Keratinocyte (primary cell): ENCODE measurements at regions not wholly inside any gene's neighbourhood (a gene's known extent, or its start where the extent isn't known, plus 50 kb on each side); places are given as distances from the start of the nearest gene placed in this dataset.
A peak's percentile ranks its signal among the peaks of the same experiment; 100 is the strongest.

Experiments used
- DNase-seq: peaks from one replicate; pipeline ENCODE4 v3.0.0-alpha.2; 2011; ENCODE audit warnings: low read depth, missing footprints, low spot score
- FAIRE-seq: peaks from 2 replicates; lab custom pipeline; 2011; peaks lifted over from hg19 to GRCh38; lab: Jason Lieb, UNC
- H2AFZ ChIP-seq: 2 replicates; pipeline ENCODE4 v1.6.0; 2012; ENCODE audit warnings: low read length, control low read depth, inconsistent platforms; ENCODE audit not compliant: control insufficient read depth
- H3K27ac ChIP-seq: 2 replicates; pipeline ENCODE4 v1.5.1; 2011; ENCODE audit warnings: low read length; ENCODE audit not compliant: control insufficient read depth, insufficient read depth
- H3K27me3 ChIP-seq: 3 replicates; pipeline ENCODE4 v1.6.0; 2011; ENCODE audit warnings: low read length; ENCODE audit not compliant: control insufficient read depth, insufficient read depth; ENCODE audit errors: extremely low read depth
- H3K36me3 ChIP-seq, 2 experiments: 2 replicates in 1 of 2; 3 replicates in 1 of 2; pipeline ENCODE4 v1.5.1; 2011; ENCODE audit warnings: low read length in 2 of 2, mild to moderate bottlenecking in 1 of 2; ENCODE audit not compliant: control insufficient read depth in 2 of 2, insufficient read depth in 2 of 2; ENCODE audit errors: extremely low read depth in 1 of 2
- H3K4me1 ChIP-seq: 3 replicates; pipeline ENCODE4 v1.5.1; 2011; ENCODE audit warnings: low read length; ENCODE audit not compliant: control insufficient read depth, insufficient read depth; ENCODE audit errors: extremely low read depth
- H3K4me2 ChIP-seq: 3 replicates; pipeline ENCODE4 v1.6.0; 2011; ENCODE audit warnings: low read depth, low read length; ENCODE audit not compliant: control insufficient read depth, insufficient read depth; ENCODE audit errors: extremely low read depth
- H3K4me3 ChIP-seq, 3 experiments: fragments of 200-600 bp in 1 of 3; sonication (generic) in 1 of 3; 2 replicates in 2 of 3; 3 replicates in 1 of 3; pipeline ENCODE4 v1.5.1; 2011 to 2016; ENCODE audit warnings: low read length in 3 of 3, mild to moderate bottlenecking in 3 of 3, control low read depth in 2 of 3, inconsistent platforms in 1 of 3, low read depth in 1 of 3, mixed read lengths in 1 of 3, mixed run types in 1 of 3, moderate library complexity in 1 of 3; ENCODE audit not compliant: control insufficient read depth in 2 of 3, insufficient read depth in 2 of 3; ENCODE audit errors: extremely low read depth in 1 of 3
- H3K79me2 ChIP-seq: 2 replicates; pipeline ENCODE4 v1.6.0; 2012; ENCODE audit warnings: low read length; ENCODE audit not compliant: control insufficient read depth, insufficient read depth
- H3K9ac ChIP-seq: 3 replicates; pipeline ENCODE4 v1.6.0; 2011; ENCODE audit warnings: low read length; ENCODE audit not compliant: control insufficient read depth, insufficient read depth; ENCODE audit errors: extremely low read depth
- H3K9me1 ChIP-seq: 3 replicates; pipeline ENCODE4 v1.6.0; 2011; ENCODE audit warnings: low read length; ENCODE audit not compliant: control insufficient read depth, insufficient read depth; ENCODE audit errors: extremely low read depth
- H3K9me3 ChIP-seq: 2 replicates; pipeline ENCODE4 v1.5.1; 2012; ENCODE audit warnings: low read depth, low read length; ENCODE audit not compliant: control insufficient read depth
- H4K20me1 ChIP-seq: 3 replicates; pipeline ENCODE4 v1.6.0; 2011; ENCODE audit warnings: low read length; ENCODE audit not compliant: control insufficient read depth, insufficient read depth; ENCODE audit errors: extremely low read depth
- CTCF ChIP-seq, 3 experiments: IDR thresholded peaks in 1 of 3; conservative IDR thresholded peaks in 1 of 3; optimal IDR thresholded peaks in 1 of 3; 2 replicates in 2 of 3; 3 replicates in 1 of 3; pipeline versions ENCODE3 to v1.5.1; 2011; ENCODE audit warnings: low read length in 3 of 3, mild to moderate bottlenecking in 3 of 3, moderate library complexity in 2 of 3, control low read depth in 1 of 3, inconsistent platforms in 1 of 3; ENCODE audit not compliant: insufficient read depth in 2 of 3; ENCODE audit errors: extremely low read depth in 1 of 3
- EZH2 ChIP-seq: IDR thresholded peaks from one replicate; pipeline ENCODE4 v1.6.1; 2012; ENCODE audit warnings: inconsistent platforms, mild to moderate bottlenecking, low read length, moderate library complexity
- dilution Hi-C: fragments of 300-500 bp; cut with MboI; formaldehyde crosslinking; loops from one replicate; pipeline ENCODE4 v1.7.0; 2020; ENCODE audit warnings: low sequenced_read_pairs; ENCODE audit not compliant: extremely low pct_ligation_motif_present

- no peaks in the 10 kb centered on the region for H3K27me3 ChIP-seq
- H3K4me2 ChIP-seq: no peak overlapping the region
- no peaks in the 10 kb centered on the region for H3K9me1 ChIP-seq
- TF ChIP-seq EZH2 (no peak), CTCF (optimal IDR thresholded peaks at IDR 0.05 in 1 of 3, IDR thresholded peaks at IDR 0.05 in 1 of 3, conservative IDR thresholded peaks at IDR 0.05 in 1 of 3; ENCODE audit: extremely low read depth in 1 of 3, insufficient read depth in 2 of 3, low read length in 3 of 3) (no peak)
- DNase-seq (no peak), FAIRE-seq (no peak)
- no peaks in the 10 kb centered on the region for H3K9me3 ChIP-seq
- H2AFZ ChIP-seq: no peak overlapping the region
- no peaks in the 10 kb centered on the region for H3K36me3 ChIP-seq
- dilution Hi-C loops: no loop called here
- H3K9ac ChIP-seq: no peak overlapping the region
- no peak overlapping the region for H3K27ac ChIP-seq
- H4K20me1 ChIP-seq: no peaks in the 10 kb centered on the region
- no peaks in the 10 kb centered on the region for H3K79me2 ChIP-seq
- H3K4me1 ChIP-seq: no peaks in the 10 kb centered on the region
- no peak overlapping the region for H3K4me3 ChIP-seq
Observed at GRCh38 chr7:19948160-19948559, 174.7 kb upstream of the TMEM196 start.

- Histone ChIP-seq H3K9me1 (no peaks in the 10 kb centered on the region), H3K79me2 (no peaks in the 10 kb centered on the region), H3K27me3 (no peaks in the 10 kb centered on the region), H3K9me3 (no peaks in the 10 kb centered on the region), H3K36me3 (no peaks in the 10 kb centered on the region), H3K4me2 (no peak overlapping the region), H3K9ac (no peak overlapping the region), H3K4me3 (no peak overlapping the region), H4K20me1 (no peaks in the 10 kb centered on the region), H2AFZ (no peak overlapping the region), H3K27ac (no peak overlapping the region), H3K4me1 (peaks cover 7% of the 10 kb centered on the region)
- dilution Hi-C loops: no loop called here
- TF ChIP-seq CTCF (optimal IDR thresholded peaks at IDR 0.05 in 1 of 3, IDR thresholded peaks at IDR 0.05 in 1 of 3, conservative IDR thresholded peaks at IDR 0.05 in 1 of 3; ENCODE audit: extremely low read depth in 1 of 3, insufficient read depth in 2 of 3, low read length in 3 of 3) (no peak), EZH2 (no peak)
- no peak for DNase-seq
- FAIRE-seq: peak; percentile 46
Observed at GRCh38 chr7:19944363-19945120, 171.1 kb upstream of the TMEM196 start.
